SK-N-MC (cell line): ENCODE measurements at regions not wholly inside any gene's neighbourhood (a gene's known extent, or its start where the extent isn't known, plus 50 kb on each side); places are given as distances from the start of the nearest gene placed in this dataset.

Source experiments
- EZH2 ChIP-seq: fragments of 200-600 bp; sonication (generic); IDR thresholded peaks from one replicate; pipeline ENCODE4 v1.6.1; 2017; ENCODE audit warnings: antibody characterized with exemption
- FOXP2 ChIP-seq: optimal IDR thresholded peaks from 2 replicates; pipeline ENCODE3; 2011; ENCODE audit warnings: mild to moderate bottlenecking, moderate library complexity; ENCODE audit not compliant: insufficient read depth; ENCODE audit errors: extremely low read length, control extremely low read depth
- POLR2AphosphoS5 ChIP-seq: IDR thresholded peaks from 2 replicates; pipeline ENCODE4 v1.6.1; 2012; ENCODE audit warnings: mild to moderate bottlenecking, low read depth, low read length, borderline replicate concordance

GRCh38 chr12:70178038-70178437 lies 65.2 kb upstream of the CNOT2 start:
- TF ChIP-seq POLR2AphosphoS5 (no peak), EZH2 (no peak), FOXP2 (no peak)
